Testis (tissue), 2 donors: ENCODE measurements at regions not wholly inside any gene's neighbourhood (a gene's known extent, or its start where the extent isn't known, plus 50 kb on each side); places are given as distances from the start of the nearest gene placed in this dataset.
A peak's percentile ranks its signal among the peaks of the same experiment; 100 is the strongest.

ENCODE experiments used
- DNase-seq: peaks from one replicate; pipeline ENCODE4 v3.0.0-alpha.2; 2019
- H3K27ac ChIP-seq, 2 donors: fragments of 200-600 bp; sonication (generic); one replicate each; pipeline ENCODE4 v1.5.1; 2019
- H3K27me3 ChIP-seq: fragments of 200-600 bp; sonication (generic); one replicate; pipeline ENCODE4 v1.5.1; 2019
- H3K36me3 ChIP-seq: fragments of 200-600 bp; sonication (generic); one replicate; pipeline ENCODE4 v1.5.1; 2017; ENCODE audit warnings: low read depth; ENCODE audit errors: missing control alignments
- H3K4me1 ChIP-seq: fragments of 200-600 bp; sonication (generic); one replicate; pipeline ENCODE4 v1.5.1; 2019
- H3K4me3 ChIP-seq, 2 donors: fragments of 200-600 bp; sonication (generic); one replicate each; pipeline ENCODE4 v1.5.1; 2017 to 2019
- H3K9me3 ChIP-seq: fragments of 200-600 bp; sonication (generic); one replicate; pipeline ENCODE4 v1.5.1; 2017
- CTCF ChIP-seq, 3 experiments: fragments of 450-650 bp in 2 of 3; fragments of 200-600 bp in 1 of 3; sonication (generic) in 1 of 3; IDR thresholded peaks; one replicate each; pipeline ENCODE4 v1.5.1; 2016 to 2019; ENCODE audit warnings: antibody characterized with exemption in 3 of 3, mild to moderate bottlenecking in 2 of 3, moderate library complexity in 1 of 3
- POLR2A ChIP-seq: fragments of 450-650 bp; IDR thresholded peaks from one replicate; pipeline ENCODE4 v1.6.1; 2017; ENCODE audit warnings: antibody characterized with exemption, mild to moderate bottlenecking, moderate library complexity
- WGBS, 2 donors: methylation state at CpG; one replicate each; pipeline ENCODE4 v1.1.5; 2018; 5-methylcytosine and 5-hydroxymethylcytosine counted together
- intact Hi-C: fragments of 100-400 bp; cut with DNase I; formaldehyde crosslinking; loops from one replicate; pipeline ENCODE4 v1.15.1; 2023; ENCODE audit warnings: low total_unique reads

GRCh38 chr2:8455236-8456150 lies 226.4 kb upstream of the ID2 start:
- intact Hi-C loops = no loop called here
- H3K4me1 ChIP-seq = no peaks in the 10 kb centered on the region
- WGBS, 2 donors = 67 to 80% methylated on average over 16 to 23 of the region's 23 CpGs
- DNase-seq = no peak
- H3K27ac ChIP-seq = no peak overlapping the region
- H3K27me3 ChIP-seq = no peaks in the 10 kb centered on the region
- TF ChIP-seq CTCF (IDR thresholded peaks at IDR 0.05) = no peak
- TF ChIP-seq POLR2A = no peak
- H3K36me3 ChIP-seq = no peaks in the 10 kb centered on the region
- no peaks in the 10 kb centered on the region for H3K9me3 ChIP-seq
- no peak overlapping the region for H3K4me3 ChIP-seq

GRCh38 chr2:8456151-8457091 lies 225.4 kb upstream of the ID2 start:
- intact Hi-C loops = no loop called here
- Histone ChIP-seq H3K27me3 (no peaks in the 10 kb centered on the region), H3K9me3 (no peaks in the 10 kb centered on the region), H3K4me3 (peak overlapping the region in 1 of 2 donors; percentile 43), H3K27ac (no peak overlapping the region), H3K4me1 (no peaks in the 10 kb centered on the region), H3K36me3 (no peaks in the 10 kb centered on the region)
- no peak for DNase-seq
- TF ChIP-seq POLR2A (no peak), CTCF (IDR thresholded peaks at IDR 0.05) (no peak)
- WGBS, 2 donors = 41 to 65% methylated on average over 18 to 41 of the region's 41 CpGs

GRCh38 chr2:8457092-8457481 lies 224.8 kb upstream of the ID2 start:
- peak overlapping the region in 1 of 2 donors; percentile 43 for H3K4me3 ChIP-seq
- no peak for DNase-seq
- H3K9me3 ChIP-seq = no peaks in the 10 kb centered on the region
- H3K27me3 ChIP-seq = no peaks in the 10 kb centered on the region
- H3K4me1 ChIP-seq = no peaks in the 10 kb centered on the region
- WGBS, 2 donors = 34 to 39% methylated on average over 6 to 41 of the region's 41 CpGs
- intact Hi-C loops = no loop called here
- TF ChIP-seq CTCF (IDR thresholded peaks at IDR 0.05) = no peak
- TF ChIP-seq POLR2A = no peak
- H3K27ac ChIP-seq = no peak overlapping the region
- no peaks in the 10 kb centered on the region for H3K36me3 ChIP-seq

- Histone ChIP-seq H3K36me3 (no peaks in the 10 kb centered on the region), H3K27ac (no peak overlapping the region), H3K4me1 (no peaks in the 10 kb centered on the region), H3K4me3 (no peak overlapping the region), H3K27me3 (no peaks in the 10 kb centered on the region), H3K9me3 (no peaks in the 10 kb centered on the region)
- DNase-seq = no peak
- intact Hi-C loops = no loop called here
- WGBS, 2 donors = 55 to 61% methylated on average over 19 of the region's 19 CpGs
- no peak for TF ChIP-seq POLR2A
- TF ChIP-seq CTCF (IDR thresholded peaks at IDR 0.05) = no peak
Observed at GRCh38 chr2:8457699-8458502, 224.0 kb upstream of the ID2 start.
